Upper lobe of left lung (tissue), 4 donors: ENCODE measurements at regions not wholly inside any gene's neighbourhood (a gene's known extent, or its start where the extent isn't known, plus 50 kb on each side); places are given as distances from the start of the nearest gene placed in this dataset.

Source experiments
- CTCF ChIP-seq, 6 experiments: fragments of 450-650 bp in 4 of 6; fragments of 200-600 bp in 2 of 6; sonication (generic) in 2 of 6; IDR thresholded peaks; one replicate each; pipeline ENCODE4 v1.5.1; 2016 to 2019; ENCODE audit warnings: antibody characterized with exemption in 6 of 6
- POLR2A ChIP-seq, 4 donors: fragments of 450-650 bp; IDR thresholded peaks; one replicate each; pipeline ENCODE4 v1.5.1; 2016 to 2017; ENCODE audit warnings: antibody characterized with exemption in 4 of 4, mild to moderate bottlenecking in 2 of 4

- no peak for TF ChIP-seq CTCF (IDR thresholded peaks at IDR 0.05)
- TF ChIP-seq POLR2A (IDR thresholded peaks at IDR 0.05): no peak
Measured at GRCh38 chr6:15948930-15949900, 179.7 kb upstream of the MYLIP start.
